Activated T-helper 1 cell treated with anti-CD3 and anti-CD28 coated beads, Interleukin-12 subunit alpha, Interleukin-12 subunit beta, Interleukin-2, Interleukin-4 antibody, amounts not matched to agents 30 ng/mL and 10 ng/mL and 1 ng/mL, durations not matched to agents 14 hours and 24 hours and 36 hours (primary cell): ENCODE measurements at regions not wholly inside any gene's neighbourhood (a gene's known extent, or its start where the extent isn't known, plus 50 kb on each side); places are given as distances from the start of the nearest gene placed in this dataset.
"Not testable (repeated sequence)": the region's sequence is repeated elsewhere in the genome, so short reads cannot be mapped to it uniquely, and the experiment has no call there.

Source experiments
- DNase-seq: peaks from one replicate; pipeline ENCODE4 v3.0.0; 2021; ENCODE audit warnings: low spot score
- H3K27ac Mint-ChIP-seq: one replicate; pipeline ENCODE4 v1.8.0; 2021; ENCODE audit warnings: mild to moderate bottlenecking, mixed read lengths
- H3K27me3 Mint-ChIP-seq: one replicate; pipeline ENCODE4 v1.8.0; 2022; ENCODE audit warnings: mild to moderate bottlenecking, moderate library complexity, mixed read lengths; ENCODE audit not compliant: insufficient read depth
- H3K36me3 Mint-ChIP-seq: one replicate; pipeline ENCODE4 v1.8.0; 2021; ENCODE audit warnings: low read depth, mixed read lengths
- H3K4me1 Mint-ChIP-seq: one replicate; pipeline ENCODE4 v1.8.0; 2021; ENCODE audit warnings: low read depth, mixed read lengths
- H3K4me3 Mint-ChIP-seq: one replicate; pipeline ENCODE4 v1.8.0; 2021; ENCODE audit warnings: mild to moderate bottlenecking, moderate library complexity, mixed read lengths
- H3K9me3 Mint-ChIP-seq: one replicate; pipeline ENCODE4 v1.8.0; 2021; ENCODE audit warnings: mixed read lengths
- intact Hi-C: fragments of 100-400 bp; cut with micrococcal nuclease; formaldehyde crosslinking; loops from one replicate; pipeline ENCODE4 v1.15.1; 2024

- DNase-seq = no peak
- peaks cover 4% of the 10 kb centered on the region for H3K27me3 Mint-ChIP-seq
- no peak overlapping the region for H3K4me3 Mint-ChIP-seq
- peaks cover 6% of the 10 kb centered on the region for H3K4me1 Mint-ChIP-seq
- no peak overlapping the region for H3K27ac Mint-ChIP-seq
- intact Hi-C loops = loop anchor here (10.0 kb wide), 1 partner anchor 529 kb away; no protein-coding TSS in a partner anchor
- no peaks in the 10 kb centered on the region for H3K9me3 Mint-ChIP-seq
- no peaks in the 10 kb centered on the region for H3K36me3 Mint-ChIP-seq
Observed at GRCh38 chr4:53705972-53706371, 114.7 kb upstream of the LNX1 start.

- no peaks in the 10 kb centered on the region for H3K36me3 Mint-ChIP-seq
- H3K27ac Mint-ChIP-seq = no peak overlapping the region
- intact Hi-C loops = loop anchor here (10.0 kb wide), 1 partner anchor 530 kb away; no protein-coding TSS in a partner anchor
- no peak for DNase-seq
- H3K4me1 Mint-ChIP-seq = peaks cover 6% of the 10 kb centered on the region
- no peaks in the 10 kb centered on the region for H3K9me3 Mint-ChIP-seq
- no peak overlapping the region for H3K4me3 Mint-ChIP-seq
- peaks cover 4% of the 10 kb centered on the region for H3K27me3 Mint-ChIP-seq
Observed at GRCh38 chr4:53705151-53705764, 114.0 kb upstream of the LNX1 start.

- peaks cover 4% of the 10 kb centered on the region for H3K27me3 Mint-ChIP-seq
- intact Hi-C loops = loop anchor here (10.0 kb wide), 1 partner anchor 530 kb away; no protein-coding TSS in a partner anchor
- no peak for DNase-seq
- no peaks in the 10 kb centered on the region for H3K9me3 Mint-ChIP-seq
- H3K36me3 Mint-ChIP-seq = no peaks in the 10 kb centered on the region
- no peak overlapping the region for H3K27ac Mint-ChIP-seq
- no peak overlapping the region for H3K4me3 Mint-ChIP-seq
- H3K4me1 Mint-ChIP-seq = peaks cover 6% of the 10 kb centered on the region
Observed at GRCh38 chr4:53704329-53704728, 113.0 kb upstream of the LNX1 start.

GRCh38 chr4:53703267-53703655, 112.0 kb upstream of the LNX1 start:
- Mint-ChIP-seq H3K4me1 (peaks cover 6% of the 10 kb centered on the region), H3K27me3 (peaks cover 5% of the 10 kb centered on the region), H3K36me3 (no peaks in the 10 kb centered on the region), H3K4me3 (no peak overlapping the region), H3K9me3 (no peaks in the 10 kb centered on the region), H3K27ac (no peak overlapping the region)
- intact Hi-C loops = loop anchor here (10.0 kb wide), 1 partner anchor 532 kb away; no protein-coding TSS in a partner anchor
- DNase-seq = no peak

- no peak overlapping the region for H3K4me3 Mint-ChIP-seq
- no peak for DNase-seq
- H3K27me3 Mint-ChIP-seq = peaks cover 5% of the 10 kb centered on the region
- intact Hi-C loops = loop anchor here (10.0 kb wide), 1 partner anchor 532 kb away; no protein-coding TSS in a partner anchor
- no peaks in the 10 kb centered on the region for H3K36me3 Mint-ChIP-seq
- peaks cover 6% of the 10 kb centered on the region for H3K4me1 Mint-ChIP-seq
- no peak overlapping the region for H3K27ac Mint-ChIP-seq
- H3K9me3 Mint-ChIP-seq = no peaks in the 10 kb centered on the region
Observed at GRCh38 chr4:53702334-53703266, 111.3 kb upstream of the LNX1 start.

- H3K36me3 Mint-ChIP-seq, H3K9me3 Mint-ChIP-seq, H3K4me1 Mint-ChIP-seq, H3K27ac Mint-ChIP-seq, H3K27me3 Mint-ChIP-seq, DNase-seq, H3K4me3 Mint-ChIP-seq: not testable (repeated sequence)
- intact Hi-C loops = loop anchor here (10.0 kb wide), 1 partner anchor 534 kb away; no protein-coding TSS in a partner anchor
Observed at GRCh38 chr4:53701260-53701659, 110.0 kb upstream of the LNX1 start.

- intact Hi-C loops, H3K4me1 Mint-ChIP-seq, H3K27ac Mint-ChIP-seq, H3K4me3 Mint-ChIP-seq, H3K36me3 Mint-ChIP-seq, DNase-seq, H3K9me3 Mint-ChIP-seq, H3K27me3 Mint-ChIP-seq: not testable (repeated sequence)
Observed at GRCh38 chr4:53699310-53699709, 108.0 kb upstream of the LNX1 start.

- no peaks in the 10 kb centered on the region for H3K36me3 Mint-ChIP-seq
- no peak for DNase-seq
- no peaks in the 10 kb centered on the region for H3K4me1 Mint-ChIP-seq
- no peak overlapping the region for H3K4me3 Mint-ChIP-seq
- peaks cover 8% of the 10 kb centered on the region for H3K27me3 Mint-ChIP-seq
- no peak overlapping the region for H3K27ac Mint-ChIP-seq
- intact Hi-C loops = no loop called here
- H3K9me3 Mint-ChIP-seq = no peaks in the 10 kb centered on the region
Observed at GRCh38 chr4:53697016-53697685, 105.9 kb upstream of the LNX1 start.

GRCh38 chr4:53695540-53696463, 104.5 kb upstream of the LNX1 start:
- H3K27me3 Mint-ChIP-seq = peaks cover 7% of the 10 kb centered on the region
- H3K4me3 Mint-ChIP-seq = no peak overlapping the region
- intact Hi-C loops = no loop called here
- no peaks in the 10 kb centered on the region for H3K36me3 Mint-ChIP-seq
- no peaks in the 10 kb centered on the region for H3K9me3 Mint-ChIP-seq
- DNase-seq = no peak
- no peak overlapping the region for H3K27ac Mint-ChIP-seq
- no peaks in the 10 kb centered on the region for H3K4me1 Mint-ChIP-seq

- no peak overlapping the region for H3K4me3 Mint-ChIP-seq
- peaks cover 7% of the 10 kb centered on the region for H3K27me3 Mint-ChIP-seq
- no peaks in the 10 kb centered on the region for H3K36me3 Mint-ChIP-seq
- no peaks in the 10 kb centered on the region for H3K9me3 Mint-ChIP-seq
- DNase-seq = no peak
- no peaks in the 10 kb centered on the region for H3K4me1 Mint-ChIP-seq
- intact Hi-C loops = no loop called here
- no peak overlapping the region for H3K27ac Mint-ChIP-seq
Observed at GRCh38 chr4:53694666-53695065, 103.4 kb upstream of the LNX1 start.

GRCh38 chr4:53693909-53694308, 102.6 kb upstream of the LNX1 start:
- Mint-ChIP-seq H3K4me1 (no peaks in the 10 kb centered on the region), H3K4me3 (no peak overlapping the region), H3K9me3 (no peaks in the 10 kb centered on the region), H3K36me3 (no peaks in the 10 kb centered on the region), H3K27me3 (peaks cover 5% of the 10 kb centered on the region), H3K27ac (no peak overlapping the region)
- intact Hi-C loops = no loop called here
- no peak for DNase-seq

- peaks cover 2% of the 10 kb centered on the region for H3K4me1 Mint-ChIP-seq
- intact Hi-C loops = no loop called here
Observed at GRCh38 chr4:53693408-53693807, 102.1 kb upstream of the LNX1 start.

More at GRCh38 chr4:53693408-53693807, 102.1 kb upstream of the LNX1 start:
- Mint-ChIP-seq H3K27me3 (peaks cover 5% of the 10 kb centered on the region), H3K36me3 (no peaks in the 10 kb centered on the region), H3K4me3 (no peak overlapping the region), H3K9me3 (no peaks in the 10 kb centered on the region), H3K27ac (no peak overlapping the region)
- no peak for DNase-seq
